ENCODE measurements at regions not wholly inside any gene's neighbourhood (a gene's known extent, or its start where the extent isn't known, plus 50 kb on each side); places are given as distances from the start of the nearest gene placed in this dataset.

DNA sequence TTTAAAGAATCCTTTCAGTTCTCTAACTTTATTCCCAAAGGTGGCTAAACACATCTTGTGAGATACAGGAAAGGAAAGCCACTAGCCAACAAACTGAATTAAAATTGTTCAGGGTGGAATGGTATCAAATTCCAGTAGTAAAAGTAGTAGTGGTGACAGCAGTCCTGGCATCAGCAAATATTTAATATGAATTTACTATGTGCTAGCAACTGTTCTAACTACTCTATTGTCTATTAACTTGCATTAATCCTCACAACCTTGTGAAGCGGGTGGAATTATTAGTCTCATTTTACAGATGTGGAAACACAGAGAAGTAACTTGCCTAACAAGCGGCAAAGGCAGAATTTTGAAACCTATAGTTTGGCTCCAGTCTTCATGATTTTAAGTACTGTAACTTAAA lies 130.1 kb downstream of the KLF12 start:
- in situ Hi-C loops (cut with MboI; ENCODE audit: low sequenced_read_pairs): no loop called here

DNA sequence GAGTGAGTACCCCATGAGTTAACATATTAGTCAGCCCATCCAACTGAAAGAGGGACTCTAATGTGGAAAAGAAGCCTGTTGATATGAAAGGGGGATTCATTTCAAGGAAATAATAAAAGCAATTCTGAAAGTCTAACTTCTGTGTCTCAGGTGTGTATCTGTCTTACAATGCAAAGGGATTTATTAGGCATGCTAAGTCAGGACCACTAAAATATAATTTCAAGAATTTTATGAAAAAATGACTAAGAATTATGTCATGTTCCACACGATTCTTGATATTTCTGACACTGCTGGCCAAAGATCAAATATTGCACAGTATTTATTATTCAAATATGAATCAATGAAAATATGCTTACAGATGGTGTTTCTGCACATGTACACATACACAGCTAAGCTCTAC lies 130.8 kb downstream of the KLF12 start:
- in situ Hi-C loops (cut with MboI; ENCODE audit: low sequenced_read_pairs): no loop called here

- in situ Hi-C loops (cut with MboI; ENCODE audit: low sequenced_read_pairs): no loop called here
Measured at GRCh38 chr13:74000876-74001275, 133.3 kb downstream of the KLF12 start.

DNA sequence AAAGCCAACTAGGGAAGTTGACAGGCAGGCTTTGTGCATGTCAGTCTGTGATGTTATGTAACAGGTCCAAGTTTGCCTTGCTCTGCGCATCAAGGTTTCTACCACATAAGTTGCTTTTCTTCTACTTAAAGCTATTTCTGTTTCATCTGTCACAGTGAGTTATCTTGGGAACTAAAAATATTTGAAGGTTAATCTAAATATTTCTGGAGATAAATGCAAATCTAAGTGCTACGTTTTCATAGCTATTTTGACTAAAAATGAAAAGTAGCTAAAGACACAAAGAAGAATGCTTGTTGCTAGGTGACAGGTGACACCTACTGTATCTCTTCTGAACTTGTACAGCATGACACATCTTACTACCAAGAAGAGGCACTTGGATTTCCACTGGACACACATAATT lies 135.6 kb downstream of the KLF12 start:
- in situ Hi-C loops (cut with MboI; ENCODE audit: low sequenced_read_pairs): no loop called here

DNA sequence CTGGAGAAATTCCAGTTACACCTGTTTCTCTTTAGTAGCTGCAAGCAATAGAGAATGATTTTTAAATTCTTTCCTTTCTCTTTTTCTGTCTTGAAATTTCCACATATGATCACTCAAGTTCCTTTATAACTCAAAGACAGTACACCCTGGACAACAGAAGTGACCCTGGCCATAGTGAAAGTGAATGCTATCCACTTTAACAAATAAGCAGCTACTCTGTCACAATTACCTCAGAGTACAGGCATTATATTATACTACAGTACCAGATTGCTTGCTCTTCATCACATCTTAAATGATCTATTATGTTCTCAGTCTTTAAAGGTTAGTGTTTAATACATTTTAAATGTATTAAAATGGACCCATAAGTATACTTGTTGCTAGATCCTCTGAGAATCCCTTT lies 136.2 kb downstream of the KLF12 start:
- in situ Hi-C loops (cut with MboI; ENCODE audit: low sequenced_read_pairs): no loop called here

GRCh38 chr13:73996569-73996968 lies 137.6 kb downstream of the KLF12 start:
- in situ Hi-C loops (cut with MboI; ENCODE audit: low sequenced_read_pairs): no loop called here

DNA sequence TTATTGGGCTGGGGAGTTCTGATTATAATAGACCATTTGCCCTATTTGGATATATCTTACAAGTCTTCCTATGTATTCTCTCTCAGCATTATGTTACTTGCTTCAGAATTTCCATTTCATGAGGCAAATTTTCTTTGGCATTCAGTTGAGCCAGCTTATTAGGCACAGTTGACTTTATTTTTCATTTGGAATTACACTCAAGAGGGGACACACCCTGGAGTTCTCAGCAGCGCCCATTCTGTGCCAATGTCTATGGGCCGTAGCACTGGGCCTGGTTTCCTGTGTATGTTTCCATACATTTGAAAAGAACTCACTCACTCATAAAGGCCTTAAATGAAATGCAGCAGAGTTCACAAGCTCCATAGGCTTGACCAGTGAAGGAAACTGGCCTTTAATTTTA lies 138.5 kb downstream of the KLF12 start:
- in situ Hi-C loops (cut with MboI; ENCODE audit: low sequenced_read_pairs): no loop called here

DNA sequence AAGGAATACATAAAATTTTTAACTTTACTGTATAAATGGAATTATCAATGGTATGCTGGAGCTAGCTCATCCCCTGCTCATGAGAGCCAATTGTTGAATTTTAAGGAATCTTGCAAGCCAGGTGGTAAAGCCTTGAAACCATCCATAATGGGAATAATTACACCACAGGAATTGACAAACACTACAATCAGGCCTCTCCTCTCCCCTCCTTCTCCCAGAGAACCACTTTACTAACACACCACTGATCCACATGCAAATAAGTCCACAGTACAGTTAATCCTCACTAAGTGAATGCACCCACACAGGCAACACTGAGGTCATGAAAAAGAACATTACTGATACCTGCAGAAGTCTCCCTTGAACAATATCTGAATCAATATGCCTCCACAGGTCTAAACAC lies 140.5 kb downstream of the KLF12 start:
- in situ Hi-C loops (cut with MboI; ENCODE audit: low sequenced_read_pairs): no loop called here

DNA sequence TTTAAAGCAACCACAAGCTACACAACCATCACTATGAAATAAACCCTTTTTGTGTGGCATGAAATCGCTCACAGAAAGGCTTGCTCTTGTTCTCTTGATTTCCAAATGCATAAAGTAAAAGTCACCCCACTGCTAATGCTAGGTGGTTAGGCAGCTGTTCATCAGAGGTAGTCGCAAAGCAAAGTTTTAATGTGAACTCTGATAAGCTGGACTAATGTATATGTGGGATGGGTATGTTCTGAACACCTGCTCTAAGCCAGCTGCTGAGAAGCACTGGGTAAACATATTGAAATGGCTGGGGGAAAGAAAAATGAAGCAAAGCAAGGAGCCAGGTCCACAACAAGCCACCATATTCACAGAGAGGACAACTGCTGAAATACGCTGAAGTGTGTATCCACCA lies 142.3 kb downstream of the KLF12 start:
- in situ Hi-C loops (cut with MboI; ENCODE audit: low sequenced_read_pairs): no loop called here

- in situ Hi-C loops (cut with MboI; ENCODE audit: low sequenced_read_pairs): no loop called here
Measured at GRCh38 chr13:73991384-73991783, 142.8 kb downstream of the KLF12 start.

DNA sequence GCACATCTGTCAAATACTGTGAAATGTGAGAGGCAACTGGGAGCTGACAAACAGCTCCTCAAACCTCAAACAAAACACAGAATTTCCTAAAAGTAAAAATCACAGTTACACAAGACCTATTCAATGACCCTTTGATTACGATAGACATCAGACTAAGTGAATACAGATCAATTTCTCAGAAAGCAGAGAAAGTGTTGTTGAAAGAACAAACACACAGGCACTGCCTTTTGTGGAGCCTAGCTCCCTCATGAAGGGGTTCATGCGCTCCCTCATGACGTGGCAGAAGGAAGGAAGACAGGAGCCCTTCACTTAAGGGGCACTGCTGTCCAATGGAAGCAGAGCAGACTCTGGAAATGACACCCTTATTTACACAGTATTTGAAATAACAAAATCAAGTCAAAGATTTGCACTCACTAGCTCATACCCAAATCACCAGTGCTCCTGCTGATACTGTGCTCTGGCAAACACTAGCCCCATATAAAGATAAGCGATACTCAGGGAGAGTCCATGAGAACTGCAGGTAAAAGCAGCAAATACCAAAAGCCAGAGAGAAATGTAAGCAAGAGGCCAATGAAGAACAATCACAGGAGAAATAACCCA lies 144.9 kb downstream of the KLF12 start:
- in situ Hi-C loops (cut with MboI; ENCODE audit: low sequenced_read_pairs): no loop called here

GRCh38 chr13:73988461-73988860 lies 145.7 kb downstream of the KLF12 start:
- in situ Hi-C loops (cut with MboI; ENCODE audit: low sequenced_read_pairs): no loop called here

- in situ Hi-C loops (cut with MboI; ENCODE audit: low sequenced_read_pairs): no loop called here
Measured at GRCh38 chr13:73987618-73988017, 146.6 kb downstream of the KLF12 start.

DNA sequence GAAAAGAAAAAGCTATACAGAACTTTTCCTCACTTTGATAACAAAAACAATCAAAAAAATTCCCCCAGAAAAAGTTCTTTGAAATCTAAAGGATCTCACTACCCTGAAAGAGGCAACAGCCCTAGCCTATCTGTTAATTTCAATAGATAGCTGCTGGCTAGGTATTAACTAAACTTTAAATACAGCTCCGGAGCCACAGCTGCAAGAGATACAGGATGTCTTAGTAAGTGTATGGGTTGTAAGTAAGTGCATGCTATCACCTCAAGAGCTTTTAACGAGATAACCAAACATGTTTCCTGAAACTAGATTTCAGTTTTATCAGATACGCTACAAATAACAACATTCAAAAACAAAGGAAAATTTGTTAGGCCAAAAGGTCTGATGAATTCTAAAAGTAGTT lies 148.4 kb downstream of the KLF12 start:
- in situ Hi-C loops (cut with MboI; ENCODE audit: low sequenced_read_pairs): no loop called here

DNA sequence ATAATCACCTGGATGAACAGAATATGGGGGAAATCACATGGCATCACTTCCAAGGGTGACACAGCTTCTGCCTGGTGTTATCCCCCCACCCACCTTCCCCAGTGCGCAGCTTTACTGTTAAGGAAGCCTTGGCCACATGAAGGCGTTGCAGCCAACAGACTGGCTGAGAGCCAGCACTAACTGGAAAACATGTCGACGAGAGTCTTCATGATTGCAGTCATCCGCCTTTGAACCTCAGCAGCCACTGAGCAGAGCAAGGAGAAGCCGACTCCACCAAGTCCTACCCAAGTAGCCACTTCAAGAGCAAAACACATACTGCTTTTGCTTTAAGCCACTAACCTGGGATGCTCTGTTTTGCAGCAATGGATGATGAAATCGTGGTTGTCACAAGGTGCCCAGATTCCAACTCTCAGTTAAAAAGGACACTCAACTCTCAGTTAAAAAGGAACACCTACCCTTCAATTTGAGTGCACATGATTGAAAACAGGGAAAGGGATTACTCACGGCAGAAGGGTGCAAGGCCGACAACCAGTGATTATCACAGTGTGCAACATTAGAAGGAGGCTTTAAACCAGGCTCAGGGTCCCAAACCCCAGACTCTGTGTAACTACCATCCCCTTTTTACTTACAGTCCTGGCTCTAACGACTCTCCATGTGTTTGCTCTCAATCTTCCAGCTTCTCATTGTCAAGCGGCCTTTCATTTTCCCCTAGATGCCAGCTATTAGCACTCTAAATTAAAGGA lies 149.1 kb downstream of the KLF12 start:
- in situ Hi-C loops (cut with MboI; ENCODE audit: low sequenced_read_pairs): no loop called here

DNA sequence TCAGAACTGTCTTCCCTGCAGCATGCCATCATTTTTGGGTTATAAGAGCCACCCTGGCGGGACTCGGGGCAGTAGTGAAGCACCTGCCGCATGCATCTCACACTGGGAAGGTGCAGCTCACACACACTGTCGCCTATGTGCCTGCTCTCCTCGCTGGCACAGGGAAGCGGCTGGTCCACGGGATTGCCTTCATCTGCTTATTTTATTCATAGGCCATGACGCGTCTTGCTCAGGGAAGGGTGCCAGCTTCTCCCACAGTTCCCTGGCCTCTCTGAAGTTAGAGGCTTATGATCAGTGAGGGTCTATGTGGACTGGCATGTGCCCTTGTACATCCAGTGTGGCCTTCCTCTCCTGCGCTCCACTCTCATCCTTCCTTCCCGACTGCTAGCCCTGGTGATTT lies 150.0 kb downstream of the KLF12 start:
- in situ Hi-C loops (cut with MboI; ENCODE audit: low sequenced_read_pairs): no loop called here

DNA sequence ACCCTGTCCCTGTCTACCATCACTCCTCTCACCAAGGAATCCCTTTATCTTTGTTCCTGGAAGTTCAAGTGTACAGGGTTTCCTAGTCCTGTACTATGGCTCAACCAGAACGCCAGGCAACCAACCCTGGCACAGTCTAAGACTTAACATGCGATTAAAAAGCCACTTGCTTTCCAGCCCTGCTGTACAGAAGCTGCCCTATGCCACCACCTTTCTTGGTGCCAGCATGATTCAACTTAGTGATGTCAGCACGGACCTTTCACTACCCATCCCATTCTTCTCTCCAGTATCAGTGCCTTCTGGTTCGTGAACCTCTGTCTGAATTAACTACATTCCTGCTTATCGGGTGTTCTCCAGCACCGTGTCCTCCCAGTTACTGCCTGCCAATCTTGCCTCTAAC lies 151.1 kb downstream of the KLF12 start:
- in situ Hi-C loops (cut with MboI; ENCODE audit: low sequenced_read_pairs): no loop called here

DNA sequence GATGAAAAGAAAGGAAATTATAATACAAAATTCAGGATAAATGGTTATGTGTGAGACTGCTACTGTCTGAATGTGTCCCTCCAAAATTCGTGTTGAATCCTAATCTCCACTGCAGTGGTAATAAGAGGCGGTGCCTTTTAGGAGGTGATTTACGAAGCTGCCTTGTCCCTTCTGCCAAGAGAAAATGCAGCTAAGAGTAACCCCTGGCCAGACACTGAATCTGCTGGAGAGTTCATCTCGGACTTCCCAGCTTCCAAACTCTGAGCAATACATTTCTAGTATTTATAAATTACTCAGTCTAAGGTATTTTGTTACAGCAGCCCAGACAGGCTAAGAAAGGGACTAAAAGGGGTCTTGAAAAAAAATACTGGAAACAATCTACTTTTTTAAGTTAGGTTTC lies 152.6 kb downstream of the KLF12 start:
- in situ Hi-C loops (cut with MboI; ENCODE audit: low sequenced_read_pairs): no loop called here

- in situ Hi-C loops (cut with MboI; ENCODE audit: low sequenced_read_pairs): no loop called here
Measured at GRCh38 chr13:73975767-73976166, 158.4 kb downstream of the KLF12 start.

DNA sequence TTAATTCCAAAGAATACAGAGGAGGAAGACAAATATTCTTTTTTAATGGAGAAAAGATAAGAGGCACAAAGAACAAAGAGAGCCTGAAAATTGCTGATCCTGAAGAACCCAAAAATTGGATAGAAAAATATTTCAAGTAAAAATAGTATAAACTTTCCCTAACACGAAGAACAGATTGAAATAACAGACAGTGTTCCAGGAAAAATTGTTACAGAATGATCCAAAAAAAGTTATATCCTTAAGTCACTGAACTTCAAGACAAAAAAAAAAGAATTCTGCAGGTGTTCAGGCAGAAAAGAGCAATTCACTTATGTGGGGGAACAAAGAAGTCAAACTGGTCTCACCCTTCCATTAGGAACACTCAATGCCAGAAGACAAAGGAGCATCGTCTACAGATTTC lies 160.2 kb downstream of the KLF12 start:
- in situ Hi-C loops (cut with MboI; ENCODE audit: low sequenced_read_pairs): no loop called here

GRCh38 chr13:73973156-73973555 lies 161.0 kb downstream of the KLF12 start:
- in situ Hi-C loops (cut with MboI; ENCODE audit: low sequenced_read_pairs): no loop called here

DNA sequence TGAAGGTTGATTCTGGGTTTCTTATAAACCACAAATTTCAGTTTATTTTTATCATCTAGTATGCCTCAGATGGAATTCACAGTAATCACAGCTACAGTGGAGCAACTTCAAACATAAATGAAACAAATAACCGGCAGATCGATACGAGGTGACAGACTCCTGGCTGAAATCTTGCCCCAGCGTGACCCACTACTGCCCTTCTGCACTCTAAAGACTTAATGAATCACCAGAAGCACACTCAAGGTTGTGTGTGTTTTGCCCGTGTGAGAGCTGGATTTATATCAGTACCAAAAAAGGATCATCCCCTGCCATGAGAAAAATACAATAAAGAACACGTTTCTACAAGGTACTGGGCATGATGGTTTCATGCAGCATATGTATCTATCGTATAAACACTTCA lies 161.7 kb downstream of the KLF12 start:
- in situ Hi-C loops (cut with MboI; ENCODE audit: low sequenced_read_pairs): no loop called here

DNA sequence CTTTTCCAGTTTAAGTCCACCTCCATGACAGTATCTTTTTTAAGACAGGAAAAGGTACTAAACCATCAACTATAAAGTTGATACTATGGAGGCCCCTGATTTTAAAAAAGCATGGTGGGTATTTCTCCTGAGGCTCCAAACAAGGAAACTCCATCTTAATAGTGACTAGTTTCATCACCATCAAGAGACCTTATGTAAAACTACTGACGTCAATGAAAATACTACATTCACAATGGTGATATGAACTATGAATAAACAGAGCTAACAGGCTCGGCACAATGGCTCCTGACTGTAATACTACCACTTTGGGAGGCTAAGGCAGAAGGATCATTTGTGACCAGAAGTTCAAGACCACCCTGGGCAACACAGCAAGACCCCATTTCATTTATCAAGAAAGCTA lies 162.7 kb downstream of the KLF12 start:
- in situ Hi-C loops (cut with MboI; ENCODE audit: low sequenced_read_pairs): no loop called here

All from HL-60/S4 treated with retinoic acid at 250 ng/mL for 4 days and 3 days (cell line).